Brain microvascular endothelial cell (primary cell): ENCODE measurements at regions not wholly inside any gene's neighbourhood (a gene's known extent, or its start where the extent isn't known, plus 50 kb on each side); places are given as distances from the start of the nearest gene placed in this dataset.

Experiments used
- DNase-seq: peaks from one replicate; pipeline ENCODE4 v3.0.0-alpha.2; 2020
- H3K27ac ChIP-seq: fragments of 250-450 bp; sonication (Bioruptor Pico); 2 replicates; pipeline ENCODE4 v1.5.1; 2020; ENCODE audit warnings: mild to moderate bottlenecking, moderate library complexity
- H3K27me3 ChIP-seq: fragments of 250-450 bp; sonication (Bioruptor Pico); replicated peaks from 2 replicates; pipeline ENCODE4 v1.5.1; 2020; ENCODE audit warnings: mild to moderate bottlenecking
- H3K36me3 ChIP-seq: fragments of 250-450 bp; sonication (Bioruptor Pico); replicated peaks from 2 replicates; pipeline ENCODE4 v1.5.1; 2020; ENCODE audit warnings: mild to moderate bottlenecking
- H3K4me3 ChIP-seq: 2 replicates; pipeline ENCODE4 v1.5.1; 2011; ENCODE audit warnings: low read depth, mild to moderate bottlenecking, control low read depth, low read length, moderate library complexity
- CTCF ChIP-seq: IDR thresholded peaks from 2 replicates; pipeline ENCODE4 v1.5.1; 2011; ENCODE audit warnings: low read depth, mild to moderate bottlenecking, moderate library complexity, low read length, control low read depth, inconsistent platforms; ENCODE audit errors: missing control alignments
- in situ Hi-C: cut with HindIII; loops from 2 replicates; pipeline ENCODE4 v1.10.0; 2017; ENCODE audit warnings: low sequenced_read_pairs, low pct_ligation_motif_present

- Histone ChIP-seq H3K27ac (no peak overlapping the region), H3K27me3 (no peaks in the 10 kb centered on the region), H3K4me3 (no peak overlapping the region), H3K36me3 (no peaks in the 10 kb centered on the region)
- TF ChIP-seq CTCF: no peak
- DNase-seq: no peak
- in situ Hi-C loops: no loop called here
These were observed 97.6 kb upstream of the B3GAT1 start for GRCh38 chr11:134509381-134510232.

- TF ChIP-seq CTCF: no peak
- Histone ChIP-seq H3K36me3 (no peaks in the 10 kb centered on the region), H3K27ac (no peak overlapping the region), H3K27me3 (no peaks in the 10 kb centered on the region), H3K4me3 (no peak overlapping the region)
- in situ Hi-C loops: no loop called here
- DNase-seq: no peak
These were observed 96.4 kb upstream of the B3GAT1 start for GRCh38 chr11:134508219-134508990.

GRCh38 chr11:134506046-134506445 is 94.0 kb upstream of the B3GAT1 start:
- no peak for DNase-seq
- Histone ChIP-seq H3K27me3 (no peaks in the 10 kb centered on the region), H3K27ac (no peak overlapping the region), H3K36me3 (no peaks in the 10 kb centered on the region), H3K4me3 (no peak overlapping the region)
- in situ Hi-C loops: no loop called here
- no peak for TF ChIP-seq CTCF

DNA sequence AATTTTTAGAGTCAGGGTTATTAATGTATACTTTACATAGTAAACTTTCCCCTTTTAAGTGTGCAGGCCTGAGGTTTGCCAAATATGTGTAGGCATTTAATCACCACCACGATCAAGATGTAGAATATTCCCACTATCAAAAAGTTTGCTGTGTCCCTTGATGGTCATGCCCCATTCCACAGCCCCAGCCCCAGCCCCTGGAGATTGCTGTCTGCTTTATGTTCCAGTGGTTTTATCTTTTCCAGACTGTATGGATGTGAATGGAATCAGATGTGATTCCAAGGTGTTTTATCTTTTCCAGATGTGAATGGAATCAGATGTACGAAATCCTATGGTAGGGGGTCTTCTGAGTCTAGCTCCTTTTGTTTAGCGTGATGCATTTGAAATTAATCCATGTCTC is 93.1 kb upstream of the B3GAT1 start:
- no peak overlapping the region for H3K4me3 ChIP-seq
- no peak for TF ChIP-seq CTCF
- no peak for DNase-seq

GRCh38 chr11:134504146-134504905 is 92.3 kb upstream of the B3GAT1 start:
- no peak for TF ChIP-seq CTCF
- DNase-seq: no peak
- Histone ChIP-seq H3K4me3 (no peak overlapping the region), H3K27me3 (no peaks in the 10 kb centered on the region), H3K27ac (no peak overlapping the region), H3K36me3 (no peaks in the 10 kb centered on the region)
- in situ Hi-C loops: no loop called here

More for the DNA sequence above, 93.1 kb upstream of the B3GAT1 start:
- H3K36me3 ChIP-seq: no peaks in the 10 kb centered on the region
- no peaks in the 10 kb centered on the region for H3K27me3 ChIP-seq
- H3K27ac ChIP-seq: no peak overlapping the region
- in situ Hi-C loops: no loop called here
